ENCODE measurements at regions not wholly inside any gene's neighbourhood (a gene's known extent, or its start where the extent isn't known, plus 50 kb on each side); places are given as distances from the start of the nearest gene placed in this dataset.
"Not testable (repeated sequence)": the region's sequence is repeated elsewhere in the genome, so short reads cannot be mapped to it uniquely, and the experiment has no call there.

DNA sequence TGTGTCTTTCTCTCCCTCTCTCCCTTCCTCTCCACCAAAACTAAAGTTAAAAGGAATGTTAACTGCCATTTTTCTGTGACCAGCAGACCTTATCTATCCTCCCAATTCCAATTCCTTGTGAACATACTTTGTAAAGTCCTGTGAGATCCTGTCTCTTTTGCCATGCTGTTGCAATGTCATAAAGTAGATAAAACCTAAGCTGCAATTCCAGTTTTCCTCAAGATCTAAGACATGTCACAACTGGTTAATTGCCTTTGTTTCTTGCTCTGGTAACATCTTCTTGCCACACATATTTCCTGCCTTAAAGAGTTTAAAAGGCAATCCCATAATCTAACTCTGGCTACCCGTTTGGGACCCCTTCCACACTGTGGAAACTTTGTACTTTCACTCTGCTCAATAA lies 188.7 kb downstream of the PYDC2 start:
- Histone ChIP-seq H3K27ac (ENCODE audit: low read depth in 1 of 2, low read length in 2 of 2) (no peak overlapping the region), H3K9me3 (ENCODE audit: control insufficient read depth, low read length) (no peaks in the 10 kb centered on the region), H3K36me3 (ENCODE audit: control insufficient read depth in 1 of 2, insufficient read depth in 2 of 2, low read length in 1 of 2) (no peaks in the 10 kb centered on the region), H3K4me3 (ENCODE audit: low read length in 2 of 2) (no peak overlapping the region), H3K27me3 (ENCODE audit: control insufficient read depth in 1 of 2, insufficient read depth in 2 of 2, low read length in 1 of 2) (no peaks in the 10 kb centered on the region), H3K4me1 (ENCODE audit: control insufficient read depth in 1 of 2, insufficient read depth in 2 of 2, low read length in 2 of 2) (no peaks in the 10 kb centered on the region)
- ATAC-seq (ENCODE audit: low FRiP score) (no peak), DNase-seq (no peak)
- 42 to 61% methylated on average over 1 of the region's 1 CpG for WGBS, 2 donors
- intact Hi-C loops (cut with DNase I): no loop called here

DNA sequence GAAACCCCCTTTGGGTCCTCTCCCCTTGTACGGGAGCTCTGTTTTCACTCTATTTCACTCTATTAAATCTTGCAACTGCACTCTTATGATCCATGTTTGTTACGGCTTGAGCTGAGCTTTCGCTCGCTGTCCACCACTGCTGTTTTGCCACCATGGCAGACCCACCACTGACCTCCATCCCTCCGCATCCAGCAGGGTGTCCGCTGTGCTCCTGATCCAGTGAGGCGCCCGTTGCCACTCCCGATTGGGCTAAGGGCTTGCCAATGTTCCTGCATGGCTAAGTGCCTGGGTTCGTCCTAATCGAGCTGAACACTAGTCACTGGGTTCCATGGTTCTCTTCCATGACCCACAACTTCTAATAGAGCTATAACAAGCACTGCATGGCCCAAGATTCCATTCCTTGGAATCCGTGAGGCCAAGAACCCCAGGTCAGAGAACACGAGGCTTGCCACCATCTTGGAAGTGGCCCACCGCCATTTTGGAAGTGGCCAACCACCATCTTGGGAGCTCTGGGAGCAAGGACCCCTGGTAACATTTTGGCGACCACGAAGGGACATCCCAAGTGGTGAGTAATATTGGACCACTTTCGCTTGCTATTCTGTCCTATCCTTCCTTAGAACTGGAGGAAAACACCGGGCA lies 197.9 kb downstream of the PYDC2 start:
- intact Hi-C loops (cut with DNase I); H3K36me3 ChIP-seq (ENCODE audit: control insufficient read depth in 1 of 2, insufficient read depth in 2 of 2, low read length in 1 of 2); DNase-seq; H3K9me3 ChIP-seq (ENCODE audit: control insufficient read depth, low read length); H3K4me1 ChIP-seq (ENCODE audit: control insufficient read depth in 1 of 2, insufficient read depth in 2 of 2, low read length in 2 of 2); ATAC-seq (ENCODE audit: low FRiP score); H3K4me3 ChIP-seq (ENCODE audit: low read length in 2 of 2); H3K27ac ChIP-seq (ENCODE audit: low read depth in 1 of 2, low read length in 2 of 2); H3K27me3 ChIP-seq (ENCODE audit: control insufficient read depth in 1 of 2, insufficient read depth in 2 of 2, low read length in 1 of 2): not testable (repeated sequence)
- WGBS, 2 donors: 91 to 92% methylated on average over 18 of the region's 18 CpGs

DNA sequence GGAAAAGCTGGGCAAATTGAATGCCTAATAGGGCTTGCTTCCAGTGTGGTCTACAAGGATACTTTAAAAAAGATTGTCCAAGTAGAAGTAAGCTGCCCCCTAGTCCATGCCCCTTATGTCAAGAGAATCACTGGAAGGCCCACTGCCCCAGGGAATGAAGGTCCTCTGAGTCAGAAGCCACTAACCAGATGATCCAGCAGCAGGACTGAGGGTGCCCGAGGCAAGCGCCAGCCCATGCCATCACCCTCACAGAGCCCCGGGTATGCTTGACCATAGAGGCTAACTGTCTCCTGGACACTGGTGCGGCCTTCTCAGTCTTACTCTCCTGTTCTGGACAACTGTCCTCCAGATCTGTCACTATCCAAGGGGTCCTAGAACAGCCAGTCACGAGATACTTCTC lies 201.2 kb downstream of the PYDC2 start:
- H3K4me3 ChIP-seq (ENCODE audit: low read length in 2 of 2); intact Hi-C loops (cut with DNase I); ATAC-seq (ENCODE audit: low FRiP score); H3K36me3 ChIP-seq (ENCODE audit: control insufficient read depth in 1 of 2, insufficient read depth in 2 of 2, low read length in 1 of 2); DNase-seq; H3K27ac ChIP-seq (ENCODE audit: low read depth in 1 of 2, low read length in 2 of 2); H3K4me1 ChIP-seq (ENCODE audit: control insufficient read depth in 1 of 2, insufficient read depth in 2 of 2, low read length in 2 of 2); H3K27me3 ChIP-seq (ENCODE audit: control insufficient read depth in 1 of 2, insufficient read depth in 2 of 2, low read length in 1 of 2); H3K9me3 ChIP-seq (ENCODE audit: control insufficient read depth, low read length): not testable (repeated sequence)
- WGBS, 2 donors: 73 to 88% methylated on average over 5 of the region's 5 CpGs

DNA sequence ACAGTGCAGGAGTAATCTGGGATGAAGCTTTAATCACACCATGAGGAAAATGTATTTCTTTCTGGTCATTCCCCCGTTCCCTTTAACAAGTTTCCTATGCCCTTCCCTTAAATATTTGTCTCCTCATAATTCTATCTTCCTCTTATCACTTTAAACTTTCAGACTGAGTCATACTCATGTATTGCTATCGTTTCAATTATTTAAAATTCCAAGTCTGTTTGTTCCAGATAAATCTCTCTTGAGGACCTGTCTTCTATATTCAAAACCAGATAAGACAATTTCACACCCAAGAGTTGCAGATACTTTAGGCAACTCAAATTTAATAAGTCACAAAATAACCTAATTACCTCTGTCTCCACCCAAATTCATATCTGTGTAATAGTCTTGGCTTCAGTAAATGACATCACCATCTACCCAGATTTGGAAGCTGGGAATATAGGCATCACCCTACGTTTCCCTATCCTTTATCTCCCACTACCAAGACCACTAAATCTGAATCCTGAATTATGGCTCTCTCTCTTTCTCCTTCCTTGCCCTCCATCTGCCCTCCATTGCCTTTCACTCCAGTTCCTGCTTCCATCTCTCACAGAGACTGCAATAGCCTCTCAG lies 220.1 kb downstream of the PYDC2 start:
- Histone ChIP-seq H3K9me3 (ENCODE audit: control insufficient read depth, low read length) (no peaks in the 10 kb centered on the region), H3K36me3 (ENCODE audit: control insufficient read depth in 1 of 2, insufficient read depth in 2 of 2, low read length in 1 of 2) (no peaks in the 10 kb centered on the region), H3K27ac (ENCODE audit: low read depth in 1 of 2, low read length in 2 of 2) (no peak overlapping the region), H3K4me1 (ENCODE audit: control insufficient read depth in 1 of 2, insufficient read depth in 2 of 2, low read length in 2 of 2) (no peaks in the 10 kb centered on the region), H3K27me3 (ENCODE audit: control insufficient read depth in 1 of 2, insufficient read depth in 2 of 2, low read length in 1 of 2) (no peaks in the 10 kb centered on the region), H3K4me3 (ENCODE audit: low read length in 2 of 2) (no peak overlapping the region)
- DNase-seq (no peak), ATAC-seq (ENCODE audit: low FRiP score) (no peak)
- WGBS, 2 donors: 20 to 47% methylated on average over 3 of the region's 3 CpGs
- intact Hi-C loops (cut with DNase I): no loop called here

DNA sequence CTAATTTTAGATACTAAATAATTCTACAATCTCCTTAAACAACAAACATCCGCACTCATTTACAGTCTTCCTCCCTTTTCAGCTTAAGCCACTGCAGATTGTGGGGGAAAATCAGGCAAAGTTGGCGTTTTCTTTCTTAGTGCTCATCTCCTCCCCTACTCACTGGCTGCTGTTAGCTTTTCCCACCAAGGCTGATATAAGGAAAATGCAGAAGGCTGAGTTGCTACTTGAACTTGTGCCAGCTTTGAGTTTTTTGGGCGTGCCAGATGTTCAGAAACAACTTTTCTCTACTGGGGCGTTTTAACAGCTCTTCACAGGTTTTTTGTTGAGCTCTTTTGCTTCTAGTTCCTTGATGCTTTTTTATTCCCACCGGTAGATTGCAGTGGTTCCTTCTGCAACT lies 222.0 kb downstream of the PYDC2 start:
- no peak overlapping the region for H3K4me3 ChIP-seq (ENCODE audit: low read length in 2 of 2)
- no peaks in the 10 kb centered on the region for H3K27me3 ChIP-seq (ENCODE audit: control insufficient read depth in 1 of 2, insufficient read depth in 2 of 2, low read length in 1 of 2)
- H3K36me3 ChIP-seq (ENCODE audit: control insufficient read depth in 1 of 2, insufficient read depth in 2 of 2, low read length in 1 of 2): no peaks in the 10 kb centered on the region
- intact Hi-C loops (cut with DNase I): no loop called here
- no peak overlapping the region for H3K27ac ChIP-seq (ENCODE audit: low read depth in 1 of 2, low read length in 2 of 2)
- WGBS, 2 donors: 36 to 47% methylated on average over 5 of the region's 5 CpGs
- ATAC-seq (ENCODE audit: low FRiP score) (no peak), DNase-seq (no peak)
- no peaks in the 10 kb centered on the region for H3K9me3 ChIP-seq (ENCODE audit: control insufficient read depth, low read length)
- no peaks in the 10 kb centered on the region for H3K4me1 ChIP-seq (ENCODE audit: control insufficient read depth in 1 of 2, insufficient read depth in 2 of 2, low read length in 2 of 2)

DNA sequence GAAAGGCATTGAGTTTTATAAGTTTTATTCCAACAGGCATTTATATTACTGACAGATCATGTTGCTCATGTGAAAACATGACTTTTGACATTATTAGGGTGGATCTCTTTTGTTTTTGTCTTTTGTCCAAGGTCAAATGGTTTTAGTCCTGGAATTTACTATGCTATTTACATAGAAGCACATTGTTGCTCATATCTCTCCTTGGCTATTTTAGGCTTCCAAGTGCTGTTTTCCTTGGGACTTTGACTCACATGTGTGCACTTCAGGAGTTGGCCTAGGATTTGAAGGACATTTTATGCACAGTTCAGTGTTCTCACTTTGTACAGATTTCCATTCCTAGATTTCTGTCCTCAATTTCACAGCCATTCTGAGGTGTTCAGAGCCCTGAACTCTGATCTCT lies 225.7 kb downstream of the PYDC2 start:
- Histone ChIP-seq H3K27ac (ENCODE audit: low read depth in 1 of 2, low read length in 2 of 2) (no peak overlapping the region), H3K4me1 (ENCODE audit: control insufficient read depth in 1 of 2, insufficient read depth in 2 of 2, low read length in 2 of 2) (no peaks in the 10 kb centered on the region), H3K4me3 (ENCODE audit: low read length in 2 of 2) (no peak overlapping the region), H3K9me3 (ENCODE audit: control insufficient read depth, low read length) (no peaks in the 10 kb centered on the region), H3K27me3 (ENCODE audit: control insufficient read depth in 1 of 2, insufficient read depth in 2 of 2, low read length in 1 of 2) (no peaks in the 10 kb centered on the region), H3K36me3 (ENCODE audit: control insufficient read depth in 1 of 2, insufficient read depth in 2 of 2, low read length in 1 of 2) (no peaks in the 10 kb centered on the region)
- ATAC-seq (ENCODE audit: low FRiP score): no peak
- intact Hi-C loops (cut with DNase I): no loop called here
- DNase-seq: no peak

DNA sequence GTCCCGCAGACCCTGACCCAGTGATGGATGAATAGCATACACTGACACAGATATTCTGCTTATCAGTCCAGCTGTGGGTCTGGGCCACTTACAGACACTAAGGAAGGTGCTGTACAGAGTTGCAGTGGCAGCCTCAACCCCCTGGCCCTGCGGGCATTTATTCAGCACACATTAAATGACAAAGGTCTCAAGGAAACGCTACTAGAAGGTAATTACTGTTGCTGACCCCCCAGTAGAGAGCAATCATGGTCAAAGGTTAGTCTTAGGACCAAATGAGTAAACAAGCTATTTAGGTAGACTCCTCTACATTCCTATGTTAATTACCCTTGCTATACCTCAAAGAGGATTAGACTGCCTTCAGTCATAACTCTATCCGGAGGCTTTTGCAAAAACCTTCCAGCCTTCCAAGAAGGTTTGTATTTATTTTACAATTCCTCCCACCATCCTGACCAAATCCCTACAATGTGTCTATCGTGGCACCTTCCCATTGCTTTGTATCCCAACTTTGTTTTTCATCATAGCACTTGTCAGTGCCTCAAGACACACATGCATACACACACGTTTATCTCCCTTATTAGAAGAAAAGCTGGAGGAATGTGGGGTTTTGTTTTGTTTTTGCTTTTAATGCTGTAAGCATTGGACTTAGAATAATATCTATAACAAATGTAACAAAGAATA lies 227.9 kb downstream of the PYDC2 start:
- intact Hi-C loops (cut with DNase I): no loop called here
- Histone ChIP-seq H3K9me3 (ENCODE audit: control insufficient read depth, low read length) (no peaks in the 10 kb centered on the region), H3K27me3 (ENCODE audit: control insufficient read depth in 1 of 2, insufficient read depth in 2 of 2, low read length in 1 of 2) (no peaks in the 10 kb centered on the region), H3K4me1 (ENCODE audit: control insufficient read depth in 1 of 2, insufficient read depth in 2 of 2, low read length in 2 of 2) (no peaks in the 10 kb centered on the region), H3K4me3 (ENCODE audit: low read length in 2 of 2) (no peak overlapping the region), H3K27ac (ENCODE audit: low read depth in 1 of 2, low read length in 2 of 2) (no peak overlapping the region), H3K36me3 (ENCODE audit: control insufficient read depth in 1 of 2, insufficient read depth in 2 of 2, low read length in 1 of 2) (no peaks in the 10 kb centered on the region)
- DNase-seq (no peak), ATAC-seq (ENCODE audit: low FRiP score) (no peak)
- 33 to 37% methylated on average over 6 of the region's 6 CpGs for WGBS, 2 donors

DNA sequence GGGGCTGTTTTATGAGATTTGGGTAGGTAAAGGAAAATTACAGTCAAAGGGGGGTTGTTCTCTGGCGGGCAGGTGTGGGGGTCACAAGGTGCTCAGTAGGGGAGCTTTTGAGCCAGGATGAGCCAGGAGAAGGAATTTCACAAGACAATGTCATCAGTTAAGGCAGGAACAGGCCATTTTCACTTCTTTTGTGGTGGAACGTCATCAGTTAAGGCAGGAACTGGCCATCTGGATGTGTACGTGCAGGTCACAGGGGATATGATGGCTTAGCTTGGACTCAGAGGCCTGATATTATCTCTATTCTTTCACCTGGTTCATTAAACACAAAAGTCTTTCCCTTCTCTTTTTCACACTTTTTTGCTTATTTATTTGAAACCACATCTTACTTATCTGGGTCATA lies 230.2 kb downstream of the PYDC2 start:
- intact Hi-C loops (cut with DNase I); H3K27me3 ChIP-seq (ENCODE audit: control insufficient read depth in 1 of 2, insufficient read depth in 2 of 2, low read length in 1 of 2); H3K4me1 ChIP-seq (ENCODE audit: control insufficient read depth in 1 of 2, insufficient read depth in 2 of 2, low read length in 2 of 2); ATAC-seq (ENCODE audit: low FRiP score); H3K36me3 ChIP-seq (ENCODE audit: control insufficient read depth in 1 of 2, insufficient read depth in 2 of 2, low read length in 1 of 2); H3K9me3 ChIP-seq (ENCODE audit: control insufficient read depth, low read length); DNase-seq; H3K4me3 ChIP-seq (ENCODE audit: low read length in 2 of 2); H3K27ac ChIP-seq (ENCODE audit: low read depth in 1 of 2, low read length in 2 of 2): not testable (repeated sequence)
- 49 to 60% methylated on average over 2 to 3 of the region's 3 CpGs for WGBS, 2 donors

Measured in aorta (tissue), 5 donors.